ENCODE measurements at regions not wholly inside any gene's neighbourhood (a gene's known extent, or its start where the extent isn't known, plus 50 kb on each side); places are given as distances from the start of the nearest gene placed in this dataset.

GRCh38 chr1:4532656-4533055, 121.8 kb upstream of the AJAP1 start:
- H3K4me1 ChIP-seq (ENCODE audit: control insufficient read depth, low read depth, low read length): peaks cover 10% of the 10 kb centered on the region
- H3K9ac ChIP-seq (ENCODE audit: low read length): no peak overlapping the region
- no peaks in the 10 kb centered on the region for H3K27me3 ChIP-seq (ENCODE audit: control insufficient read depth, insufficient read depth, low read length)
- H3K36me3 ChIP-seq (ENCODE audit: control insufficient read depth, low read depth, low read length): no peaks in the 10 kb centered on the region
- no peaks in the 10 kb centered on the region for H3K9me3 ChIP-seq (ENCODE audit: control insufficient read depth, low read depth, low read length)
- H3K4me3 ChIP-seq (ENCODE audit: low read length): no peak overlapping the region
- no peak overlapping the region for H3K27ac ChIP-seq (ENCODE audit: low read length)

- H3K36me3 ChIP-seq (ENCODE audit: control insufficient read depth, low read depth, low read length): no peaks in the 10 kb centered on the region
- no peak overlapping the region for H3K9ac ChIP-seq (ENCODE audit: low read length)
- H3K27ac ChIP-seq (ENCODE audit: low read length): no peak overlapping the region
Observed at GRCh38 chr1:4546911-4547310, 107.5 kb upstream of the AJAP1 start.

GRCh38 chr1:4549930-4550329, 104.5 kb upstream of the AJAP1 start:
- Histone ChIP-seq H3K36me3 (ENCODE audit: control insufficient read depth, low read depth, low read length) (no peaks in the 10 kb centered on the region), H3K9me3 (ENCODE audit: control insufficient read depth, low read depth, low read length) (no peaks in the 10 kb centered on the region), H3K27ac (ENCODE audit: low read length) (no peak overlapping the region), H3K4me1 (ENCODE audit: control insufficient read depth, low read depth, low read length) (no peaks in the 10 kb centered on the region), H3K9ac (ENCODE audit: low read length) (no peak overlapping the region), H3K27me3 (ENCODE audit: control insufficient read depth, insufficient read depth, low read length) (no peaks in the 10 kb centered on the region), H3K4me3 (ENCODE audit: low read length) (no peak overlapping the region)

More at GRCh38 chr1:4546911-4547310, 107.5 kb upstream of the AJAP1 start:
- no peaks in the 10 kb centered on the region for H3K27me3 ChIP-seq (ENCODE audit: control insufficient read depth, insufficient read depth, low read length)
- no peak overlapping the region for H3K4me3 ChIP-seq (ENCODE audit: low read length)
- no peaks in the 10 kb centered on the region for H3K4me1 ChIP-seq (ENCODE audit: control insufficient read depth, low read depth, low read length)
- no peaks in the 10 kb centered on the region for H3K9me3 ChIP-seq (ENCODE audit: control insufficient read depth, low read depth, low read length)

GRCh38 chr1:4550941-4551340, 103.5 kb upstream of the AJAP1 start:
- H3K36me3 ChIP-seq (ENCODE audit: control insufficient read depth, low read depth, low read length): no peaks in the 10 kb centered on the region
- H3K9ac ChIP-seq (ENCODE audit: low read length): no peak overlapping the region
- no peaks in the 10 kb centered on the region for H3K4me1 ChIP-seq (ENCODE audit: control insufficient read depth, low read depth, low read length)
- no peaks in the 10 kb centered on the region for H3K9me3 ChIP-seq (ENCODE audit: control insufficient read depth, low read depth, low read length)
- no peak overlapping the region for H3K27ac ChIP-seq (ENCODE audit: low read length)
- H3K4me3 ChIP-seq (ENCODE audit: low read length): no peak overlapping the region
- no peaks in the 10 kb centered on the region for H3K27me3 ChIP-seq (ENCODE audit: control insufficient read depth, insufficient read depth, low read length)

- no peak overlapping the region for H3K4me3 ChIP-seq (ENCODE audit: low read length)
- no peaks in the 10 kb centered on the region for H3K9me3 ChIP-seq (ENCODE audit: control insufficient read depth, low read depth, low read length)
Observed at GRCh38 chr1:4551706-4552105, 102.7 kb upstream of the AJAP1 start.

GRCh38 chr1:4553761-4554160, 100.6 kb upstream of the AJAP1 start:
- Histone ChIP-seq H3K27ac (ENCODE audit: low read length) (no peak overlapping the region), H3K9ac (ENCODE audit: low read length) (no peak overlapping the region), H3K9me3 (ENCODE audit: control insufficient read depth, low read depth, low read length) (no peaks in the 10 kb centered on the region), H3K4me1 (ENCODE audit: control insufficient read depth, low read depth, low read length) (no peaks in the 10 kb centered on the region), H3K36me3 (ENCODE audit: control insufficient read depth, low read depth, low read length) (no peaks in the 10 kb centered on the region), H3K4me3 (ENCODE audit: low read length) (no peak overlapping the region), H3K27me3 (ENCODE audit: control insufficient read depth, insufficient read depth, low read length) (no peaks in the 10 kb centered on the region)

More at GRCh38 chr1:4551706-4552105, 102.7 kb upstream of the AJAP1 start:
- H3K4me1 ChIP-seq (ENCODE audit: control insufficient read depth, low read depth, low read length): no peaks in the 10 kb centered on the region
- no peaks in the 10 kb centered on the region for H3K27me3 ChIP-seq (ENCODE audit: control insufficient read depth, insufficient read depth, low read length)
- no peak overlapping the region for H3K9ac ChIP-seq (ENCODE audit: low read length)
- no peak overlapping the region for H3K27ac ChIP-seq (ENCODE audit: low read length)
- H3K36me3 ChIP-seq (ENCODE audit: control insufficient read depth, low read depth, low read length): no peaks in the 10 kb centered on the region

- Histone ChIP-seq H3K9me3 (ENCODE audit: control insufficient read depth, low read depth, low read length) (no peaks in the 10 kb centered on the region), H3K4me1 (ENCODE audit: control insufficient read depth, low read depth, low read length) (no peaks in the 10 kb centered on the region), H3K27me3 (ENCODE audit: control insufficient read depth, insufficient read depth, low read length) (no peaks in the 10 kb centered on the region), H3K9ac (ENCODE audit: low read length) (no peak overlapping the region), H3K4me3 (ENCODE audit: low read length) (no peak overlapping the region), H3K27ac (ENCODE audit: low read length) (no peak overlapping the region), H3K36me3 (ENCODE audit: control insufficient read depth, low read depth, low read length) (no peaks in the 10 kb centered on the region)
Observed at GRCh38 chr1:4554271-4554865, 100.0 kb upstream of the AJAP1 start.

- Histone ChIP-seq H3K27me3 (ENCODE audit: control insufficient read depth, insufficient read depth, low read length) (no peaks in the 10 kb centered on the region), H3K27ac (ENCODE audit: low read length) (no peak overlapping the region), H3K36me3 (ENCODE audit: control insufficient read depth, low read depth, low read length) (no peaks in the 10 kb centered on the region), H3K4me3 (ENCODE audit: low read length) (no peak overlapping the region), H3K9ac (ENCODE audit: low read length) (no peak overlapping the region), H3K4me1 (ENCODE audit: control insufficient read depth, low read depth, low read length) (no peaks in the 10 kb centered on the region), H3K9me3 (ENCODE audit: control insufficient read depth, low read depth, low read length) (no peaks in the 10 kb centered on the region)
Observed at GRCh38 chr1:4557949-4558348, 96.5 kb upstream of the AJAP1 start.

GRCh38 chr1:4561205-4561604, 93.2 kb upstream of the AJAP1 start:
- Histone ChIP-seq H3K36me3 (ENCODE audit: control insufficient read depth, low read depth, low read length) (no peaks in the 10 kb centered on the region), H3K4me1 (ENCODE audit: control insufficient read depth, low read depth, low read length) (no peaks in the 10 kb centered on the region), H3K4me3 (ENCODE audit: low read length) (no peak overlapping the region), H3K9ac (ENCODE audit: low read length) (no peak overlapping the region), H3K9me3 (ENCODE audit: control insufficient read depth, low read depth, low read length) (no peaks in the 10 kb centered on the region), H3K27me3 (ENCODE audit: control insufficient read depth, insufficient read depth, low read length) (no peaks in the 10 kb centered on the region), H3K27ac (ENCODE audit: low read length) (no peak overlapping the region)

GRCh38 chr1:4562321-4562720, 92.1 kb upstream of the AJAP1 start:
- H3K27ac ChIP-seq (ENCODE audit: low read length): no peak overlapping the region
- H3K36me3 ChIP-seq (ENCODE audit: control insufficient read depth, low read depth, low read length): no peaks in the 10 kb centered on the region
- H3K9me3 ChIP-seq (ENCODE audit: control insufficient read depth, low read depth, low read length): no peaks in the 10 kb centered on the region
- H3K9ac ChIP-seq (ENCODE audit: low read length): no peak overlapping the region
- H3K27me3 ChIP-seq (ENCODE audit: control insufficient read depth, insufficient read depth, low read length): no peaks in the 10 kb centered on the region
- H3K4me1 ChIP-seq (ENCODE audit: control insufficient read depth, low read depth, low read length): no peaks in the 10 kb centered on the region
- no peak overlapping the region for H3K4me3 ChIP-seq (ENCODE audit: low read length)

- H3K4me3 ChIP-seq (ENCODE audit: low read length): no peak overlapping the region
- no peaks in the 10 kb centered on the region for H3K36me3 ChIP-seq (ENCODE audit: control insufficient read depth, low read depth, low read length)
- H3K9ac ChIP-seq (ENCODE audit: low read length): no peak overlapping the region
- H3K9me3 ChIP-seq (ENCODE audit: control insufficient read depth, low read depth, low read length): no peaks in the 10 kb centered on the region
- no peaks in the 10 kb centered on the region for H3K4me1 ChIP-seq (ENCODE audit: control insufficient read depth, low read depth, low read length)
- no peaks in the 10 kb centered on the region for H3K27me3 ChIP-seq (ENCODE audit: control insufficient read depth, insufficient read depth, low read length)
- no peak overlapping the region for H3K27ac ChIP-seq (ENCODE audit: low read length)
Observed at GRCh38 chr1:4563586-4563985, 90.8 kb upstream of the AJAP1 start.

- no peaks in the 10 kb centered on the region for H3K36me3 ChIP-seq (ENCODE audit: control insufficient read depth, low read depth, low read length)
- H3K27ac ChIP-seq (ENCODE audit: low read length): no peak overlapping the region
- H3K9me3 ChIP-seq (ENCODE audit: control insufficient read depth, low read depth, low read length): no peaks in the 10 kb centered on the region
- no peaks in the 10 kb centered on the region for H3K27me3 ChIP-seq (ENCODE audit: control insufficient read depth, insufficient read depth, low read length)
- no peak overlapping the region for H3K4me3 ChIP-seq (ENCODE audit: low read length)
- no peak overlapping the region for H3K9ac ChIP-seq (ENCODE audit: low read length)
- no peaks in the 10 kb centered on the region for H3K4me1 ChIP-seq (ENCODE audit: control insufficient read depth, low read depth, low read length)
Observed at GRCh38 chr1:4564051-4564450, 90.4 kb upstream of the AJAP1 start.

All from iPS-18a (cell line).